Neuronal stem cell (in vitro differentiated cells): ENCODE measurements at regions not wholly inside any gene's neighbourhood (a gene's known extent, or its start where the extent isn't known, plus 50 kb on each side); places are given as distances from the start of the nearest gene placed in this dataset.
A peak's percentile ranks its signal among the peaks of the same experiment; 100 is the strongest.

ENCODE experiments used
- DNase-seq: peaks from one replicate; pipeline ENCODE4 v3.0.0-alpha.2; 2013; ENCODE audit warnings: low spot score
- H2AFZ ChIP-seq: one replicate; pipeline ENCODE4 v1.6.1; 2013; ENCODE audit warnings: mild to moderate bottlenecking, low read length, inconsistent platforms
- H2AK5ac ChIP-seq: 2 replicates; pipeline ENCODE4 v1.6.1; 2013; ENCODE audit warnings: low read depth, mild to moderate bottlenecking, inconsistent platforms, low read length, moderate library complexity, mixed read lengths
- H2BK120ac ChIP-seq: 2 replicates; pipeline ENCODE4 v1.6.1; 2013; ENCODE audit warnings: low read depth, mild to moderate bottlenecking, inconsistent platforms, low read length, moderate library complexity, mixed read lengths
- H2BK12ac ChIP-seq: one replicate; pipeline ENCODE4 v1.6.1; 2013; ENCODE audit warnings: low read length, inconsistent platforms
- H2BK15ac ChIP-seq: 2 replicates; pipeline ENCODE4 v1.6.1; 2013; ENCODE audit warnings: mild to moderate bottlenecking, low read length, inconsistent platforms, mixed read lengths
- H2BK5ac ChIP-seq: one replicate; pipeline ENCODE4 v1.6.1; 2013; ENCODE audit warnings: inconsistent platforms, mild to moderate bottlenecking, low read length, moderate library complexity
- H3K14ac ChIP-seq: one replicate; pipeline ENCODE4 v1.6.1; 2013; ENCODE audit warnings: low read length, inconsistent platforms
- H3K18ac ChIP-seq: 2 replicates; pipeline ENCODE4 v1.6.1; 2013; ENCODE audit warnings: low read length, inconsistent platforms
- H3K23ac ChIP-seq: 2 replicates; pipeline ENCODE4 v1.6.1; 2013; ENCODE audit warnings: low read depth, mild to moderate bottlenecking, mixed read lengths, low read length, inconsistent platforms; ENCODE audit not compliant: poor library complexity
- H3K27ac ChIP-seq: replicated peaks from 3 replicates; pipeline ENCODE4 v1.5.1; 2013; ENCODE audit warnings: low read length, inconsistent platforms
- H3K27me3 ChIP-seq, 3 experiments: 2 replicates each; pipeline ENCODE4 v1.6.1; 2013; ENCODE audit warnings: low read length in 3 of 3, mild to moderate bottlenecking in 2 of 3, inconsistent platforms in 1 of 3, low read depth in 1 of 3, mixed read lengths in 1 of 3, moderate library complexity in 1 of 3; ENCODE audit not compliant: control insufficient read depth in 3 of 3, insufficient read depth in 3 of 3
- H3K36me3 ChIP-seq, 2 donors: replicated peaks in 1 of 2; 2 replicates each; pipeline ENCODE4 v1.6.1; 2013; ENCODE audit warnings: low read length in 2 of 2; ENCODE audit not compliant: control insufficient read depth in 2 of 2, insufficient read depth in 2 of 2
- H3K4ac ChIP-seq: 2 replicates; pipeline ENCODE4 v1.6.1; 2013; ENCODE audit warnings: inconsistent platforms, mild to moderate bottlenecking, low read length, moderate library complexity
- H3K4me1 ChIP-seq, 2 donors: 1 replicate in 1 of 2; 2 replicates in 1 of 2; pipeline ENCODE4 v1.6.1; 2013; ENCODE audit warnings: low read length in 2 of 2, low read depth in 1 of 2; ENCODE audit not compliant: control insufficient read depth in 2 of 2, insufficient read depth in 1 of 2
- H3K4me2 ChIP-seq: one replicate; pipeline ENCODE4 v1.6.1; 2013; ENCODE audit warnings: mild to moderate bottlenecking, low read length, inconsistent platforms; ENCODE audit not compliant: insufficient read depth, poor library complexity, severe bottlenecking
- H3K4me3 ChIP-seq, 2 donors: 2 replicates each; pipeline ENCODE4 v1.5.1; 2013; ENCODE audit warnings: low read length in 2 of 2, mild to moderate bottlenecking in 2 of 2, inconsistent platforms in 1 of 2, moderate library complexity in 1 of 2
- H3K79me1 ChIP-seq: one replicate; pipeline ENCODE4 v1.6.1; 2013; ENCODE audit warnings: low read depth, mild to moderate bottlenecking, inconsistent platforms, low read length, moderate library complexity
- H3K9ac ChIP-seq: one replicate; pipeline ENCODE4 v1.6.1; 2013; ENCODE audit warnings: mild to moderate bottlenecking, low read depth, low read length, inconsistent platforms; ENCODE audit not compliant: poor library complexity
- H3K9me3 ChIP-seq, 2 donors: replicated peaks in 1 of 2; 2 replicates each; pipeline versions ENCODE3 to v1.6.1; 2013; ENCODE audit warnings: low read length in 2 of 2, mild to moderate bottlenecking in 2 of 2, inconsistent platforms in 1 of 2, low read depth in 1 of 2, mixed read lengths in 1 of 2, moderate library complexity in 1 of 2; ENCODE audit not compliant: control insufficient read depth in 2 of 2, insufficient read depth in 1 of 2
- H4K8ac ChIP-seq: one replicate; pipeline ENCODE4 v1.6.1; 2013; ENCODE audit warnings: low read depth, mild to moderate bottlenecking, inconsistent platforms, low read length, moderate library complexity
- H4K91ac ChIP-seq: one replicate; pipeline ENCODE4 v1.6.1; 2013; ENCODE audit warnings: low read length, low read depth, mild to moderate bottlenecking, inconsistent platforms; ENCODE audit not compliant: poor library complexity
- WGBS, 2 donors: extraction: QIAGEN DNeasy Blood & Tissue Kit; methylation state at CpG; one replicate each; pipeline ENCODE4 v1.1.7; 2013; ENCODE audit warnings: missing lambda C conversion rate in 2 of 2, mixed read lengths in 1 of 2; ENCODE audit not compliant: insufficient read length in 2 of 2, insufficient replicate concordance in 1 of 2; ENCODE audit errors: extremely low coverage in 2 of 2; 5-methylcytosine and 5-hydroxymethylcytosine counted together

GRCh38 chr7:17665029-17665428 is 275.3 kb downstream of the SNX13 start:
- H3K4ac ChIP-seq, result no peak overlapping the region
- H3K9ac ChIP-seq, result no peak overlapping the region
- H3K36me3 ChIP-seq, result no peaks in the 10 kb centered on the region
- DNase-seq, result no peak
- H3K18ac ChIP-seq, result no peak overlapping the region
- no peak overlapping the region for H3K14ac ChIP-seq
- no peaks in the 10 kb centered on the region for H3K9me3 ChIP-seq
- H3K27me3 ChIP-seq, result no peaks in the 10 kb centered on the region
- H4K8ac ChIP-seq, result peak overlapping the region; percentile 57
- no peak overlapping the region for H2BK120ac ChIP-seq
- no peak overlapping the region for H2BK12ac ChIP-seq
- no peak overlapping the region for H3K27ac ChIP-seq
- H3K4me1 ChIP-seq, result peaks cover 3% of the 10 kb centered on the region in 2 donors
- no peak overlapping the region for H3K4me2 ChIP-seq
- no peak overlapping the region for H3K23ac ChIP-seq
- no peak overlapping the region for H2AFZ ChIP-seq
- H3K79me1 ChIP-seq, result no peaks in the 10 kb centered on the region
- no peak overlapping the region for H2BK15ac ChIP-seq
- peak overlapping the region; percentile 58 for H2BK5ac ChIP-seq
- H4K91ac ChIP-seq, result no peak overlapping the region
- no peak overlapping the region for H3K4me3 ChIP-seq
- no CpG with 5 or more reads among the region's 16 CpGs for WGBS, 2 donors
- H2AK5ac ChIP-seq, result no peak overlapping the region

- DNase-seq, result no peak
- Histone ChIP-seq H3K79me1 (no peaks in the 10 kb centered on the region), H3K23ac (no peak overlapping the region), H2BK120ac (no peak overlapping the region), H3K27ac (no peak overlapping the region), H3K36me3 (no peaks in the 10 kb centered on the region), H3K4ac (no peak overlapping the region), H2BK15ac (no peak overlapping the region), H3K18ac (no peak overlapping the region), H3K4me2 (no peak overlapping the region), H2BK5ac (no peak overlapping the region), H3K4me1 (no peaks in the 10 kb centered on the region), H3K4me3 (no peak overlapping the region), H2AK5ac (no peak overlapping the region), H2BK12ac (no peak overlapping the region), H3K14ac (no peak overlapping the region), H4K8ac (no peak overlapping the region), H3K27me3 (no peaks in the 10 kb centered on the region), H3K9ac (no peak overlapping the region), H4K91ac (no peak overlapping the region), H3K9me3 (no peaks in the 10 kb centered on the region), H2AFZ (no peak overlapping the region)
Observed at GRCh38 chr7:17668122-17668521, 272.2 kb downstream of the SNX13 start.

- H2BK5ac ChIP-seq, result no peak overlapping the region
- peak overlapping the region; percentile 56 for H2AFZ ChIP-seq
- H2BK15ac ChIP-seq, result no peak overlapping the region
- no peak overlapping the region for H4K91ac ChIP-seq
- H3K27me3 ChIP-seq, result no peaks in the 10 kb centered on the region
- no peaks in the 10 kb centered on the region for H3K4me1 ChIP-seq
- WGBS, 2 donors, result no CpG with 5 or more reads among the region's 4 CpGs
- H3K4me3 ChIP-seq, result no peak overlapping the region
- peaks cover 0 to 2% of the 10 kb centered on the region in 2 donors for H3K9me3 ChIP-seq
- H2BK120ac ChIP-seq, result no peak overlapping the region
- no peak overlapping the region for H4K8ac ChIP-seq
- no peak overlapping the region for H3K27ac ChIP-seq
- no peak overlapping the region for H3K23ac ChIP-seq
- H3K79me1 ChIP-seq, result no peaks in the 10 kb centered on the region
- no peak overlapping the region for H3K14ac ChIP-seq
- H2AK5ac ChIP-seq, result no peak overlapping the region
- H3K4me2 ChIP-seq, result no peak overlapping the region
- H2BK12ac ChIP-seq, result no peak overlapping the region
- no peaks in the 10 kb centered on the region for H3K36me3 ChIP-seq
- H3K4ac ChIP-seq, result no peak overlapping the region
- H3K9ac ChIP-seq, result no peak overlapping the region
- no peak for DNase-seq
- H3K18ac ChIP-seq, result no peak overlapping the region
Observed at GRCh38 chr7:17669204-17669603, 271.1 kb downstream of the SNX13 start.

- Histone ChIP-seq H3K27ac (no peak overlapping the region), H3K14ac (no peak overlapping the region), H3K27me3 (no peaks in the 10 kb centered on the region), H3K36me3 (no peaks in the 10 kb centered on the region), H3K4me2 (no peak overlapping the region), H2BK12ac (no peak overlapping the region), H3K18ac (no peak overlapping the region), H2BK120ac (no peak overlapping the region), H3K4ac (no peak overlapping the region), H3K9ac (no peak overlapping the region), H2BK15ac (no peak overlapping the region), H3K23ac (no peak overlapping the region), H3K79me1 (no peaks in the 10 kb centered on the region), H2AK5ac (no peak overlapping the region), H2BK5ac (no peak overlapping the region), H4K8ac (no peak overlapping the region), H3K4me3 (no peak overlapping the region), H2AFZ (no peak overlapping the region), H3K9me3 (peaks cover 0 to 2% of the 10 kb centered on the region in 2 donors), H3K4me1 (no peaks in the 10 kb centered on the region), H4K91ac (no peak overlapping the region)
- no peak for DNase-seq
- no CpG with 5 or more reads among the region's 2 CpGs for WGBS, 2 donors
Observed at GRCh38 chr7:17671956-17672355, 268.3 kb downstream of the SNX13 start.
